ENCODE measurements at regions not wholly inside any gene's neighbourhood (a gene's known extent, or its start where the extent isn't known, plus 50 kb on each side); places are given as distances from the start of the nearest gene placed in this dataset.

DNA sequence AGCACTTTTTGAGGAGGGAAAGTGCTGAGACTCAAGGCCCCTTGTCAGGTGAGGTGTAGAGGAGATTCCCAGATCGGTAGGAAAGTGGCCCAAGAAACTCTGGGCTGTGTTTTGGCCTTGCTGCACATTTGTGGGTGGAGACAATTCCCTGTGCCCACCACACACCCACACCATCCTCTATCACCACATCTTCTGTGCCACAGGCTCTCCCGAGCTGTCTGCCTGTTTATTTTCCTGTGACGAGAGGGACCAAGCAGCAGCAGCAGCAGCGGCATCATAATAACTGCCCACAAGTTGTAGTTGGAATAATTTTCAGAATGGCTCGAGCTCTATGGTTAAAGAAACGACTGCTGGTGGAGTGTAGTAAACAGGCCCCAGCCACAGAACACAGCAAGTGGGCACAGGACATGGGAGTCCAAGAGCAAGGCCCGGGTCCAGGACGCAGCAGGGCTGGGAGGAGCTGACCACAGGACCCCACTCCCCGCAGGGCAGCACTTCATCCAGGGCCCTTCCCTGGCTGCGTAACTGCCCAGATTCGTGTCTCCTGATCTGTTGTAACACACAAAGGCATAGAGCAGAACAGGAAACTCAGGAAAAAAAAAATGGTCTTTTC, 55.6 kb upstream of the BCL2L14 start:
- H3K4me3 ChIP-seq (ENCODE audit: low read depth, low read length), result no peak overlapping the region

DNA sequence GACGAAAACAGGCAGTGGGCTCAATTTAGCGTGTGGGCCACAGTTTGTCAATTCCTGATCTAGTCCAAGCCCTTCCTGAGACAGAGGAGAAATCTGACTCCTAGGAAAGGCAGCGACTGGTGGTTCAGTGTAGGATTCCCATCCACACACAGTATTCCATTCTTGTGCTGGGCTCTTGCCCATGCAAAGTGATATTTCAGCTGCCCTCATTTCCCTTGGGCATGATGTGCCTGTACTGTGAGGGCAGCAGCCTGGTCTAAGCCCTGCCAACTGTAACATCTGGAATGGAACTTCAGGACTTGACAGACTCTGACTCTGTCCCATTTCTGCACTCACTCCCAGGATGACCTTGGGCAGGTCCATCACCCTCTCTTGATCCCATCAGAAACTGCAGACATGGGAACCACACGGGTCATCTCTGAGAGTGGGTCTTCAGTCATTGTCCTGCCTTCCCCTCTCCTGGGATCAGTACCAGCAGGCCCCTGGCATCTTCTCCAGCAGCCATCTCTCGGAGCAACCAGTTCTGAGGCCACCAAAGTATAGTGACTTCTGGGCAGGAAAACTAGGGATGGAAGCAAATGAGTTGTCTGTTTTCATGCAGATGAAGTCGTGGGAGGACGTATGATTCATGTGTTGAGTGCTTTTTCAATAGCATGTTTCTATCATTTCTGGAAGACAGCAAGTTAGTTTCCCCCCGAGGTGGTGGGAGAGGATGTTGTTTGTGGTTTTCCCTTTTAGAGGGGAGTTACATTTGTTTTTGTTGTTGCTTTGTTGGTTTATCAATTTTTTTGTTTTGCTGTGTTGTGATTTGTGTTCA, 54.2 kb upstream of the BCL2L14 start:
- Histone ChIP-seq H2AFZ (peak overlapping the region; percentile 64), H3K27ac (peak overlapping the region; percentile 98), H3K4me2 (ENCODE audit: low read length) (peak overlapping the region; percentile 57), H3K4me1 (peaks cover 41% of the 10 kb centered on the region), H3K79me2 (no peaks in the 10 kb centered on the region), H3K9ac (no peak overlapping the region), H3K9me3 (ENCODE audit: control insufficient read depth, low read length) (no peaks in the 10 kb centered on the region), H3K4me3 (ENCODE audit: low read depth, low read length) (peak overlapping the region; percentile 33), H3K36me3 (ENCODE audit: control insufficient read depth, insufficient read depth, low read length) (no peaks in the 10 kb centered on the region), H3K27me3 (ENCODE audit: control insufficient read depth, insufficient read depth, low read length) (no peaks in the 10 kb centered on the region)
- TF ChIP-seq, protein P1, sequence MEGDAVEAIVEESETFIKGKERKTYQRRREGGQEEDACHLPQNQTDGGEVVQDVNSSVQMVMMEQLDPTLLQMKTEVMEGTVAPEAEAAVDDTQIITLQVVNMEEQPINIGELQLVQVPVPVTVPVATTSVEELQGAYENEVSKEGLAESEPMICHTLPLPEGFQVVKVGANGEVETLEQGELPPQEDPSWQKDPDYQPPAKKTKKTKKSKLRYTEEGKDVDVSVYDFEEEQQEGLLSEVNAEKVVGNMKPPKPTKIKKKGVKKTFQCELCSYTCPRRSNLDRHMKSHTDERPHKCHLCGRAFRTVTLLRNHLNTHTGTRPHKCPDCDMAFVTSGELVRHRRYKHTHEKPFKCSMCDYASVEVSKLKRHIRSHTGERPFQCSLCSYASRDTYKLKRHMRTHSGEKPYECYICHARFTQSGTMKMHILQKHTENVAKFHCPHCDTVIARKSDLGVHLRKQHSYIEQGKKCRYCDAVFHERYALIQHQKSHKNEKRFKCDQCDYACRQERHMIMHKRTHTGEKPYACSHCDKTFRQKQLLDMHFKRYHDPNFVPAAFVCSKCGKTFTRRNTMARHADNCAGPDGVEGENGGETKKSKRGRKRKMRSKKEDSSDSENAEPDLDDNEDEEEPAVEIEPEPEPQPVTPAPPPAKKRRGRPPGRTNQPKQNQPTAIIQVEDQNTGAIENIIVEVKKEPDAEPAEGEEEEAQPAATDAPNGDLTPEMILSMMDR (IDR thresholded peaks at IDR 0.05), result no peak

More for the DNA sequence above, 55.6 kb upstream of the BCL2L14 start:
- Histone ChIP-seq H3K4me1 (peaks cover 53% of the 10 kb centered on the region), H3K36me3 (ENCODE audit: control insufficient read depth, insufficient read depth, low read length) (no peaks in the 10 kb centered on the region), H3K79me2 (no peaks in the 10 kb centered on the region), H2AFZ (peak overlapping the region; percentile 64), H3K27me3 (ENCODE audit: control insufficient read depth, insufficient read depth, low read length) (no peaks in the 10 kb centered on the region), H3K4me2 (ENCODE audit: low read length) (no peak overlapping the region), H3K27ac (peak overlapping the region; percentile 98), H3K9me3 (ENCODE audit: control insufficient read depth, low read length) (no peaks in the 10 kb centered on the region), H3K9ac (no peak overlapping the region)
- TF ChIP-seq, protein P1 (IDR thresholded peaks at IDR 0.05), result no peak

DNA sequence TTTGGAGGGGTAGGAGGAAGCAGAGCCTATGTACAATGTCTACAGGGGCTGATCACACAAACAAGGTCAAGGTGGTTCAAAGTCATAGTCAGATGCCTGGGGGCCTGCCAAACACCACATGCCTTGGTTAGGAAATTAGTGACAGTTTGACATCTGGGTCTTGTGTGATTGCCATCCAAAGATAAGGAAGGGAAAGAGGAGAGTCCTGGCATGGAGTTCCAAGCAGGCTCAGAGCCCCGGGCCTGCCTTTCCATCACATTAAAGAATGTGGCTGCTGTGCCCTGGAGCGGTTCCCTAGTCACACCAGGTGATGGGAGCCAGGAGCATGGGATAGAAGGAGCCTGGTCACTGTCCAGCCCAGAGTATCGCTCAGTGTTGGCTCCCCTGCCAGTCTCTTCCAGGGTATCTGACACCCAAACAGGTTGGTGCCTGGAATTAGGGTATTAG, 53.6 kb upstream of the BCL2L14 start:
- Histone ChIP-seq H3K36me3 (ENCODE audit: control insufficient read depth, insufficient read depth, low read length) (no peaks in the 10 kb centered on the region), H3K4me3 (ENCODE audit: low read depth, low read length) (peak overlapping the region; percentile 33), H3K27ac (peak overlapping the region; percentile 98), H3K9me3 (ENCODE audit: control insufficient read depth, low read length) (no peaks in the 10 kb centered on the region), H3K79me2 (no peaks in the 10 kb centered on the region), H3K9ac (no peak overlapping the region), H2AFZ (peak overlapping the region; percentile 64), H3K27me3 (ENCODE audit: control insufficient read depth, insufficient read depth, low read length) (no peaks in the 10 kb centered on the region), H3K4me1 (peaks cover 41% of the 10 kb centered on the region), H3K4me2 (ENCODE audit: low read length) (peak overlapping the region; percentile 57)
- TF ChIP-seq, protein P1 (IDR thresholded peaks at IDR 0.05), result no peak

DNA sequence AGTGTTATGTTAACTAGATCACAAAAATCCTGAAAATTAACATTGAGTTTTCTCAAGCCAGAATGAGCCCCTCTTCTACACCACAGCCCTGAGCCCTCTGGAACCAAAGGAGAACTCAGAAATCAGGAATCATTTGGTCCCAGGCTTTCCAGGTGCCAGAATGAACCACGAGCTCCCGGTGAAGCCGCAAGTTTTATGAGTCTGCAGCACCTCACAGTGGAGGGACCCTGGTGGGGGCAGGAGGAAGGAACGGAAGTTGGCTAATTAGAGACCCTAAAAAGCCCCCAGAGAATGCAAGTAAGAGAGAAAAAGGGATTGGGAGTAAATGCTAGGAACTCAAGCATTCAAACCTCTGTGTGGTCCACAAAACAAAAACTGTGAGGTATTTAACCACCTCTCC, 52.9 kb upstream of the BCL2L14 start:
- H3K27me3 ChIP-seq (ENCODE audit: control insufficient read depth, insufficient read depth, low read length), result no peaks in the 10 kb centered on the region
- H3K79me2 ChIP-seq, result no peaks in the 10 kb centered on the region
- TF ChIP-seq, protein P1 (IDR thresholded peaks at IDR 0.05), result peak; percentile 60
- no peak overlapping the region for H3K9ac ChIP-seq
- no peak overlapping the region for H3K4me3 ChIP-seq (ENCODE audit: low read depth, low read length)
- H3K27ac ChIP-seq, result peak overlapping the region; percentile 98
- no peaks in the 10 kb centered on the region for H3K36me3 ChIP-seq (ENCODE audit: control insufficient read depth, insufficient read depth, low read length)
- peak overlapping the region; percentile 64 for H2AFZ ChIP-seq
- peaks cover 41% of the 10 kb centered on the region for H3K4me1 ChIP-seq
- no peaks in the 10 kb centered on the region for H3K9me3 ChIP-seq (ENCODE audit: control insufficient read depth, low read length)
- H3K4me2 ChIP-seq (ENCODE audit: low read length), result no peak overlapping the region

All from parathyroid adenoma (tissue), 2 donors.